Heart right ventricle (tissue), 16 donors: ENCODE measurements at regions not wholly inside any gene's neighbourhood (a gene's known extent, or its start where the extent isn't known, plus 50 kb on each side); places are given as distances from the start of the nearest gene placed in this dataset.

Source experiments
- ATAC-seq, 8 donors: fragments of 200-7000 bp; cut with Tn5 transposase; one replicate each; pipeline ENCODE4 v1.9.1; 2020; ENCODE audit warnings: mild to moderate bottlenecking in 8 of 8, moderate library complexity in 8 of 8, moderate number of reproducible peaks in 1 of 8
- DNase-seq, 2 donors: peaks; one replicate each; pipeline ENCODE4 v3.0.0-alpha.2; 2020
- H3K27ac ChIP-seq, 10 donors: fragments of 200-600 bp; sonication (generic) in 2 of 10; one replicate each; pipeline versions ENCODE4 v1.5.0 to v1.8.0; 2020 to 2022; ENCODE audit warnings: mild to moderate bottlenecking in 3 of 10
- H3K27me3 ChIP-seq, 7 donors: fragments of 200-600 bp; one replicate each; pipeline ENCODE4 v1.8.0; 2021 to 2022; ENCODE audit warnings: mild to moderate bottlenecking in 2 of 7
- H3K36me3 ChIP-seq, 9 donors: fragments of 200-600 bp; sonication (generic) in 1 of 9; one replicate each; pipeline versions ENCODE4 v1.5.0 to v1.8.0; 2020 to 2022; ENCODE audit warnings: mild to moderate bottlenecking in 2 of 9
- H3K4me1 ChIP-seq, 9 donors: fragments of 200-600 bp; sonication (generic) in 1 of 9; one replicate each; pipeline versions ENCODE4 v1.5.0 to v1.8.0; 2020 to 2022; ENCODE audit warnings: mild to moderate bottlenecking in 4 of 9
- H3K4me3 ChIP-seq, 10 donors: fragments of 200-600 bp; sonication (generic) in 2 of 10; one replicate each; pipeline versions ENCODE4 v1.5.0 to v1.8.0; 2020 to 2022; ENCODE audit warnings: mild to moderate bottlenecking in 7 of 10, moderate library complexity in 2 of 10
- H3K9me3 ChIP-seq, 11 donors: fragments of 200-600 bp in 10 of 11; sonication (generic) in 2 of 11; one replicate each; pipeline versions ENCODE4 v1.5.0 to v1.8.0; 2013 to 2022; ENCODE audit warnings: mild to moderate bottlenecking in 2 of 11, control low read depth in 1 of 11, moderate library complexity in 1 of 11
- WGBS, 2 donors: extraction: QIAGEN DNeasy Blood & Tissue Kit; methylation state at CpG; one replicate each; pipeline ENCODE4 v1.1.7; 2013; ENCODE audit warnings: inconsistent platforms in 1 of 2; 5-methylcytosine and 5-hydroxymethylcytosine counted together
- intact Hi-C, 10 donors: fragments of 100-400 bp; cut with DNase I; formaldehyde crosslinking; loops; one replicate each; pipeline versions ENCODE4 v1.11.1 to v1.14.2; 2022
- TF ChIP-seq, protein P1 (sequence below), 9 donors: fragments of 200-600 bp; sonication (generic) in 2 of 9; IDR thresholded peaks; one replicate each; pipeline versions ENCODE4 v1.5.0 to v1.8.0; 2021 to 2022; ENCODE audit warnings: antibody characterized with exemption in 9 of 9, mild to moderate bottlenecking in 5 of 9, moderate library complexity in 1 of 9
- donor health status: Arrhythmogenic right ventricular cardiomyopathy.
- donor health status: ischemic (EF 13 %, LVEDD 7.1; RV severe dilation, severe dysfunction).
- donor health status: healthy with polysubstance abuse.
- donor health status: DM: no; HTN: yes; CAD: no.
- donor health status: DM: no; HTN: no; CAD: no.
- donor health status: ischemic (EF 25% LVEDD 6.9; RV normal size, moderate dysfunction).
- donor health status: ischemic (EF 25% LVEDD 5.7; RV mildly dilated, moderate dysfunction).
- donor health status: healthy.
- donor health status: DM: yes; HTN: yes; CAD: no.
- donor health status: Ischemic cardiomyopathy.
- donor health status: ischemic (EF 35%, LVEDD 5.7; RV mildly dilated, moderate dysfunction).
- donor health status: nonischemic (EF 11% LVEDD 7.7; RV severe dilation, severe dysfunction).
- donor health status: DM: yes; HTN: yes; CAD: no.
- donor health status: PGD.
- donor health status: ischemic (EF 29% LVEDD 5.4; RV normal size, mild dysfunction).
- donor health status: nonischemic (EF 23%, LVEDD 6.1; RV moderate dilation, normal function).

DNA sequence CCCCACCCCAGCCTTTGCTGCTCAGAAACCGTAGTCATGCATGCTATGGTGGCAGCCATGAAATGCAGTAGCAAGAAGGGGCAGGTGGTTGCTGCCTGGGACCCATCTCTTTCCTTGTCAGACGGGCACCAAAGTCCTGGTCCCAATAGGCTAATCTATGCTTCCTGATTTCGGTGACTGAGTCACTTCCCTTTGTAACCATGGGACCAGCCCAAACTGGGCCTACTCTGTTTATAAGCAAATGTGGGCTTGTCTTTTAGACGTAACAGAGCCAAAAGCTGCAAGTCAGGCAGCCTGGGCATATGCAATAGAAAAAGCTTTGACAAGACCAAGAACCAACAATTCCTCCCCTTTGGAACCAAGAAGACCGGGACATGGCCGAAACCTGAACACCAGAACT, 99.1 kb upstream of the RBBP6 start:
- Histone ChIP-seq H3K27me3 (peaks cover 0 to 8% (median 0%) of the 10 kb centered on the region in 7 donors), H3K9me3 (peaks cover 0 to 5% (median 0%) of the 10 kb centered on the region in 11 donors), H3K27ac (no peak overlapping the region), H3K4me3 (no peak overlapping the region), H3K36me3 (no peaks in the 10 kb centered on the region), H3K4me1 (no peaks in the 10 kb centered on the region)
- intact Hi-C loops = no loop called here
- TF ChIP-seq, protein P1, sequence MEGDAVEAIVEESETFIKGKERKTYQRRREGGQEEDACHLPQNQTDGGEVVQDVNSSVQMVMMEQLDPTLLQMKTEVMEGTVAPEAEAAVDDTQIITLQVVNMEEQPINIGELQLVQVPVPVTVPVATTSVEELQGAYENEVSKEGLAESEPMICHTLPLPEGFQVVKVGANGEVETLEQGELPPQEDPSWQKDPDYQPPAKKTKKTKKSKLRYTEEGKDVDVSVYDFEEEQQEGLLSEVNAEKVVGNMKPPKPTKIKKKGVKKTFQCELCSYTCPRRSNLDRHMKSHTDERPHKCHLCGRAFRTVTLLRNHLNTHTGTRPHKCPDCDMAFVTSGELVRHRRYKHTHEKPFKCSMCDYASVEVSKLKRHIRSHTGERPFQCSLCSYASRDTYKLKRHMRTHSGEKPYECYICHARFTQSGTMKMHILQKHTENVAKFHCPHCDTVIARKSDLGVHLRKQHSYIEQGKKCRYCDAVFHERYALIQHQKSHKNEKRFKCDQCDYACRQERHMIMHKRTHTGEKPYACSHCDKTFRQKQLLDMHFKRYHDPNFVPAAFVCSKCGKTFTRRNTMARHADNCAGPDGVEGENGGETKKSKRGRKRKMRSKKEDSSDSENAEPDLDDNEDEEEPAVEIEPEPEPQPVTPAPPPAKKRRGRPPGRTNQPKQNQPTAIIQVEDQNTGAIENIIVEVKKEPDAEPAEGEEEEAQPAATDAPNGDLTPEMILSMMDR (IDR thresholded peaks at IDR 0.05) = no peak
- 79 to 83% methylated on average over 6 of the region's 6 CpGs for WGBS, 2 donors
- DNase-seq = no peak
- no peak for ATAC-seq

DNA sequence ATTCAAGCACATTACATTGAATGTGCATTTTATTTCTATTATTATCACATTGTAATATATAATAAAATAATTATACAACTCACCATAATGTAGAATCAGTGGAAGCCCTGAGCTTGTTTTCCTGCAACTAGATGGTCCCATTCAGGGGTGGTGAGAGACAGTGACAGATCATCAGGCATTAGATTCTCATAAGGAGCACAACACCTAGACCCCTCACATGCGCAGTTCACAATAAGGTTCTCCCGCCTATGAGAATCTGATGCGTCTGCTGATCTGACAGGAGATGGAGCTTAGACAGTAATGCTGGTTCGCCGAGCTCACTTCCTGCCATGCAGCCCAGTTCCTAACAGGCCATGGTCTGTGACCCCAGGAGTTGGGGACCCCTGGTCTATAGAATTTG, 96.7 kb upstream of the RBBP6 start:
- no peaks in the 10 kb centered on the region for H3K4me1 ChIP-seq
- TF ChIP-seq, protein P1 (IDR thresholded peaks at IDR 0.05) = no peak
- no peak overlapping the region for H3K27ac ChIP-seq
- no peaks in the 10 kb centered on the region for H3K36me3 ChIP-seq
- intact Hi-C loops = no loop called here
- WGBS, 2 donors = 82 to 89% methylated on average over 5 of the region's 5 CpGs
- ATAC-seq (no peak), DNase-seq (no peak)
- H3K4me3 ChIP-seq = no peak overlapping the region
- H3K9me3 ChIP-seq = no peaks in the 10 kb centered on the region
- H3K27me3 ChIP-seq = peaks cover 0 to 8% (median 0%) of the 10 kb centered on the region in 7 donors

DNA sequence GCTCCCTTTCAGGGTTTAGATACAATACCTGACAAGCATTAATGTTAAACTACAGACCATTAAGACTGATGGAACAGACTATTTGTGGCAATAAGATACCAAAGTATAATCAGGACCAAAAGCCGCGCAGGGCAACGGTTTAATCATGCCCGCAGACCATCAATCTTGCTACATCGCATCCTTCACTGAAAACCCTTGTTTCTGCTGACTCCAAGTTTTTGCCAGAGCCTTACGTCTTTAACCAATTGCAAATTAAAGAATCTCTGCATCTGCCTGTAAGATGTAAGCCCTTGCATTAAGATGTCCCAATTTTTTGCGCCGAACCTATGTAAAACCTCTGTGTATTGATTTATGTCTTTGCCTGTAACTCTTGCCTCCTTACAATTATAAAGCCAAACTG, 94.2 kb upstream of the RBBP6 start:
- H3K27me3 ChIP-seq = peaks cover 0 to 8% (median 0%) of the 10 kb centered on the region in 7 donors
- H3K9me3 ChIP-seq = no peaks in the 10 kb centered on the region
- H3K27ac ChIP-seq = no peak overlapping the region
- no peaks in the 10 kb centered on the region for H3K4me1 ChIP-seq
- H3K4me3 ChIP-seq = no peak overlapping the region
- no peak for ATAC-seq
- no peaks in the 10 kb centered on the region for H3K36me3 ChIP-seq
- WGBS, 2 donors = 94% methylated on average over 8 of the region's 8 CpGs
- TF ChIP-seq, protein P1 (IDR thresholded peaks at IDR 0.05) = no peak
- DNase-seq = no peak
- intact Hi-C loops = no loop called here

DNA sequence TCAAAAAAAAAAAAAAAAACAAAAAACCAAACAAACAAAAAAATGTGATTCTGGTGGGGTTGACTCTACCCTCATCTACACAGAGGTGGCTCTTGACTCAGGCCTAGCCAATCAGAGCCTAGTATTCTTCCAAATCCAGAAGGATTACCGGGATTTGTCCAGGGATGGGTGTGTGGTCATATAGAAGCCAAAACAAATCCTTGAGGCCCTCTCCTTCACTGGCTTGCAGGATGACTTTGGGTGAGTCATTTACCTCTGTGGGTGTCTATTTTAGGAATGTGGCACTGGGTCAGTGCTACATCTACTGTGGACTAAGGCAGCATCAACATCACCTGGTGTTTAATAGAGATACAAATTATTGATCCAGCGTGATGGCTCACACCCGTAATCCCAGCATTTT, 93.2 kb upstream of the RBBP6 start:
- WGBS, 2 donors = 93 to 97% methylated on average over 3 of the region's 3 CpGs
- H3K27me3 ChIP-seq = peaks cover 0 to 9% (median 0%) of the 10 kb centered on the region in 7 donors
- H3K4me1 ChIP-seq = no peaks in the 10 kb centered on the region
- no peaks in the 10 kb centered on the region for H3K36me3 ChIP-seq
- no peak for ATAC-seq
- no peak for DNase-seq
- TF ChIP-seq, protein P1 (IDR thresholded peaks at IDR 0.05) = no peak
- H3K27ac ChIP-seq = no peak overlapping the region
- no peak overlapping the region for H3K4me3 ChIP-seq
- H3K9me3 ChIP-seq = no peaks in the 10 kb centered on the region
- intact Hi-C loops = no loop called here
